ENCODE measurements at regions not wholly inside any gene's neighbourhood (a gene's known extent, or its start where the extent isn't known, plus 50 kb on each side); places are given as distances from the start of the nearest gene placed in this dataset.

- Histone ChIP-seq H3K4me2 (replicated peaks; ENCODE audit: extremely low read depth, low read length, poor library complexity, severe bottlenecking) (no peak overlapping the region), H3K9me3 (replicated peaks in 1 of 2; ENCODE audit: control insufficient read depth in 1 of 2, insufficient read depth in 1 of 2, low read length in 2 of 2) (peaks cover 0 to 3% of the 10 kb centered on the region in 2 donors), H3K36me3 (replicated peaks in 1 of 2; ENCODE audit: control insufficient read depth in 1 of 2, insufficient read depth in 2 of 2, low read length in 2 of 2) (no peaks in the 10 kb centered on the region), H3K4me3 (replicated peaks in 1 of 3; ENCODE audit: low read depth in 2 of 3, low read length in 3 of 3) (no peak overlapping the region), H3K79me2 (ENCODE audit: insufficient read depth, low read length) (no peaks in the 10 kb centered on the region), H3K27ac (ENCODE audit: low read depth in 1 of 2, low read length in 2 of 2) (no peak overlapping the region), H3K27me3 (ENCODE audit: control insufficient read depth in 2 of 2, insufficient read depth in 2 of 2, low read length in 2 of 2) (no peaks in the 10 kb centered on the region), H3K9ac (ENCODE audit: insufficient read depth, low read length, poor library complexity, severe bottlenecking) (no peak overlapping the region), H3K4me1 (ENCODE audit: control insufficient read depth in 1 of 2, insufficient read depth in 2 of 2, low read length in 2 of 2) (no peaks in the 10 kb centered on the region), H4K20me1 (ENCODE audit: insufficient read depth, low read length) (no peaks in the 10 kb centered on the region), H2AFZ (ENCODE audit: insufficient read depth, low read depth, low read length, poor library complexity, severe bottlenecking) (no peak overlapping the region)
- no peak overlapping the region for H3K27ac Mint-ChIP-seq
- H3K9me3 Mint-ChIP-seq = peaks cover 0 to 2% (median 0%) of the 10 kb centered on the region in 7 donors
- no peaks in the 10 kb centered on the region for H3K4me1 Mint-ChIP-seq
- intact Hi-C loops (cut with micrococcal nuclease) = no loop called here
- H3K4me3 Mint-ChIP-seq = no peak overlapping the region
- DNase-seq = no peak
- H3K27me3 Mint-ChIP-seq (ENCODE audit: low read depth in 3 of 3) = peaks cover 0 to 1% (median 0%) of the 10 kb centered on the region in 3 donors
- TF ChIP-seq, protein P1, sequence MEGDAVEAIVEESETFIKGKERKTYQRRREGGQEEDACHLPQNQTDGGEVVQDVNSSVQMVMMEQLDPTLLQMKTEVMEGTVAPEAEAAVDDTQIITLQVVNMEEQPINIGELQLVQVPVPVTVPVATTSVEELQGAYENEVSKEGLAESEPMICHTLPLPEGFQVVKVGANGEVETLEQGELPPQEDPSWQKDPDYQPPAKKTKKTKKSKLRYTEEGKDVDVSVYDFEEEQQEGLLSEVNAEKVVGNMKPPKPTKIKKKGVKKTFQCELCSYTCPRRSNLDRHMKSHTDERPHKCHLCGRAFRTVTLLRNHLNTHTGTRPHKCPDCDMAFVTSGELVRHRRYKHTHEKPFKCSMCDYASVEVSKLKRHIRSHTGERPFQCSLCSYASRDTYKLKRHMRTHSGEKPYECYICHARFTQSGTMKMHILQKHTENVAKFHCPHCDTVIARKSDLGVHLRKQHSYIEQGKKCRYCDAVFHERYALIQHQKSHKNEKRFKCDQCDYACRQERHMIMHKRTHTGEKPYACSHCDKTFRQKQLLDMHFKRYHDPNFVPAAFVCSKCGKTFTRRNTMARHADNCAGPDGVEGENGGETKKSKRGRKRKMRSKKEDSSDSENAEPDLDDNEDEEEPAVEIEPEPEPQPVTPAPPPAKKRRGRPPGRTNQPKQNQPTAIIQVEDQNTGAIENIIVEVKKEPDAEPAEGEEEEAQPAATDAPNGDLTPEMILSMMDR (IDR thresholded peaks at IDR 0.05) = no peak
- H3K36me3 Mint-ChIP-seq = no peaks in the 10 kb centered on the region
Observed at GRCh38 chr5:164300295-164300694, 794.9 kb downstream of the MAT2B start.

DNA sequence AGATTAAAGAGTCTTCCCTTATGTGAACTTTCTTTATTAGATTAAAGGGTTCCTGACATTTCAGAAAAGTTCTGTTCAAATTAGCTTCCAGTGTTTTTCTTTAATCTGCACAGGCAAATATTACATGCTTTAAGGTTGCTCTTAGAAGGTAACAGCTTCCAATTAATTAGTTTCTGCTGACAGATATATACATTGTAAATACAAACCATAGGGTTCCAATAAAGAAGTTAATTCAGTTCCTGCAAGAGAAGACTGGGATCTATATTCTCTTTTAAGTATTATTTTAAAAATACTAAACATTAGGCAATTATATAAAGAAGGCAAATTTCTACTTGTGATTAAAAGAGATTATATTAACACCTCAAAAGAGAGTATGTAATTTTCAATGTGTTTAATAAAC is 795.7 kb downstream of the MAT2B start:
- Mint-ChIP-seq H3K27ac (no peak overlapping the region), H3K4me1 (no peaks in the 10 kb centered on the region), H3K36me3 (no peaks in the 10 kb centered on the region), H3K9me3 (peaks cover 0 to 2% (median 0%) of the 10 kb centered on the region in 7 donors), H3K27me3 (ENCODE audit: low read depth in 3 of 3) (peaks cover 0 to 1% (median 0%) of the 10 kb centered on the region in 3 donors), H3K4me3 (no peak overlapping the region)
- H3K27me3 ChIP-seq (ENCODE audit: control insufficient read depth in 2 of 2, insufficient read depth in 2 of 2, low read length in 2 of 2) = no peaks in the 10 kb centered on the region
- H3K4me2 ChIP-seq (replicated peaks; ENCODE audit: extremely low read depth, low read length, poor library complexity, severe bottlenecking) = no peak overlapping the region
- peaks cover 0 to 3% of the 10 kb centered on the region in 2 donors for H3K9me3 ChIP-seq (replicated peaks in 1 of 2; ENCODE audit: control insufficient read depth in 1 of 2, insufficient read depth in 1 of 2, low read length in 2 of 2)
- no peak overlapping the region for H3K9ac ChIP-seq (ENCODE audit: insufficient read depth, low read length, poor library complexity, severe bottlenecking)
- intact Hi-C loops (cut with micrococcal nuclease) = no loop called here
- DNase-seq = no peak
- no peaks in the 10 kb centered on the region for H3K36me3 ChIP-seq (replicated peaks in 1 of 2; ENCODE audit: control insufficient read depth in 1 of 2, insufficient read depth in 2 of 2, low read length in 2 of 2)
- H3K27ac ChIP-seq (ENCODE audit: low read depth in 1 of 2, low read length in 2 of 2) = no peak overlapping the region
- no peaks in the 10 kb centered on the region for H3K79me2 ChIP-seq (ENCODE audit: insufficient read depth, low read length)
- no peaks in the 10 kb centered on the region for H3K4me1 ChIP-seq (ENCODE audit: control insufficient read depth in 1 of 2, insufficient read depth in 2 of 2, low read length in 2 of 2)
- no peaks in the 10 kb centered on the region for H4K20me1 ChIP-seq (ENCODE audit: insufficient read depth, low read length)
- no peak overlapping the region for H2AFZ ChIP-seq (ENCODE audit: insufficient read depth, low read depth, low read length, poor library complexity, severe bottlenecking)
- H3K4me3 ChIP-seq (replicated peaks in 1 of 3; ENCODE audit: low read depth in 2 of 3, low read length in 3 of 3) = no peak overlapping the region
- TF ChIP-seq, protein P1 (IDR thresholded peaks at IDR 0.05) = no peak

All from CD14-positive monocyte (primary cell).